ENCODE measurements at regions not wholly inside any gene's neighbourhood (a gene's known extent, or its start where the extent isn't known, plus 50 kb on each side); places are given as distances from the start of the nearest gene placed in this dataset.

- TF ChIP-seq CTCF (conservative IDR thresholded peaks at IDR 0.05; ENCODE audit: low read depth, low read length), result no peak
- no peak for DNase-seq (ENCODE audit: low read depth)
- no peak overlapping the region for H3K4me3 ChIP-seq (ENCODE audit: low read depth, low read length)
Observed at GRCh38 chr3:182631183-182632076, 161.9 kb upstream of the ATP11B start.

GRCh38 chr3:182632077-182632393, 161.3 kb upstream of the ATP11B start:
- no peak overlapping the region for H3K4me3 ChIP-seq (ENCODE audit: low read depth, low read length)
- no peak for TF ChIP-seq CTCF (conservative IDR thresholded peaks at IDR 0.05; ENCODE audit: low read depth, low read length)
- no peak for DNase-seq (ENCODE audit: low read depth)

GRCh38 chr3:182633186-182633585, 160.1 kb upstream of the ATP11B start:
- no peak overlapping the region for H3K4me3 ChIP-seq (ENCODE audit: low read depth, low read length)
- TF ChIP-seq CTCF (conservative IDR thresholded peaks at IDR 0.05; ENCODE audit: low read depth, low read length), result no peak
- DNase-seq (ENCODE audit: low read depth), result no peak

- no peak for TF ChIP-seq CTCF (conservative IDR thresholded peaks at IDR 0.05; ENCODE audit: low read depth, low read length)
- DNase-seq (ENCODE audit: low read depth), result no peak
- H3K4me3 ChIP-seq (ENCODE audit: low read depth, low read length), result no peak overlapping the region
Observed at GRCh38 chr3:182636646-182637045, 156.7 kb upstream of the ATP11B start.

GRCh38 chr3:182637350-182638110, 155.8 kb upstream of the ATP11B start:
- no peak for TF ChIP-seq CTCF (conservative IDR thresholded peaks at IDR 0.05; ENCODE audit: low read depth, low read length)
- DNase-seq (ENCODE audit: low read depth), result no peak

GRCh38 chr3:182644013-182644412, 149.3 kb upstream of the ATP11B start:
- no peak for DNase-seq (ENCODE audit: low read depth)
- TF ChIP-seq CTCF (conservative IDR thresholded peaks at IDR 0.05; ENCODE audit: low read depth, low read length), result no peak
- no peak overlapping the region for H3K4me3 ChIP-seq (ENCODE audit: low read depth, low read length)

More at GRCh38 chr3:182637350-182638110, 155.8 kb upstream of the ATP11B start:
- no peak overlapping the region for H3K4me3 ChIP-seq (ENCODE audit: low read depth, low read length)
